HG03064 (cell line): ENCODE measurements at regions not wholly inside any gene's neighbourhood (a gene's known extent, or its start where the extent isn't known, plus 50 kb on each side); places are given as distances from the start of the nearest gene placed in this dataset.

ENCODE experiments used
- ATAC-seq: cut with Tn5 transposase; IDR thresholded peaks from one replicate; pipeline ENCODE4 v1.9.1; 2021; ENCODE audit warnings: low read depth; ENCODE audit not compliant: unreplicated experiment

DNA sequence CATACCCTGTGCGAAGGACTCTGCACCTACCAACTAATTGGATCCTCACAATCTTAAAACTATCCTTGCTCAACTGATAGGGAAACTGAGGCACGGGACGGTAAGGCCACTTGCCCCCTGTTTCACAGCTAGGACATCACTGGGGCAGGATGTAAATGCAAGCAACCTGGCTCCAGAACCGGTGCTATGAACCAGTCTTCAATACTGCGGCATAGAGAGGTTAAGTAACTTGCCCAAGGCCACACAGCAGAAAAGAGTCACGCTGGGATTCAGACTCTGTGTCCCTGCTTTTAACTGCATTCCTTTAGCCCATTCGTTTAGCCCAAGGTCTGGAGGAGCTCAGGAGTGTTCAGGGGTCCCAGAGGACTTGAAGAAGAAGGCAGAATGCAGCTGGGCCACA is 76.1 kb downstream of the NCOR2 start:
- no peak for ATAC-seq

DNA sequence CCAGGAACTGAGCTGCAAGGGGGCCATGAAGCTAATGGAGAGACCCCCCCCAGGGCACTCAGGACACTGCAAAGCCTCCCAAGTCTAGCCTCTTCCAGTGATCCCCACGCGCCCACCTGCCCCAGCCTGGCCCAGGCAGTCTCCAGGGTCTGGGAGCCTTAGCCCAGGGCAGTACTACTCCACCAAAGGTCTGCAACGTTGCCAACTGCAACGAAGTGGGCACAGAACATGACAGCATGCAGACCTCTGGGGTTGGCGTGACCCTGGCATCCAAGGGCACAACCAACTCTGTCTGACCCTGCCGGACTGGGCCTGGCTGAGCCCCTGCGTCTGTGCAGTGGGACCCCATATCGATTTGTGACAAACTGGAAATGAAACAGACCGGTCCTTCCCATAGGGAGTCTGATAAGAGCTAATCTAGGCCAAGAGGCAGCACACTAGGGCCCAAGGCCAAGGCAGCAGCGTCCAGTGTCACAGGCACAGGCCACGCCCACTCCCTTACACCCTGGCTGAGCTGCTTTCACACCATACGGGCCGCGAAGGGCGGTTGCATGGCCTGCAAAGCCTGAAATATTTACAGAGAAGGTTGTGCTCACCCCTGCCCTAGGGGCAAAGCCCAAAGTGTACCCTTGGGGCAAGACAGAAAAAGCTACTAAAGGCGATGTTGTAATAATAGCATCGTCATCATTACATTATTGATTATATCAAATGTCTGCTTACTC is 76.7 kb downstream of the NCOR2 start:
- ATAC-seq = no peak

DNA sequence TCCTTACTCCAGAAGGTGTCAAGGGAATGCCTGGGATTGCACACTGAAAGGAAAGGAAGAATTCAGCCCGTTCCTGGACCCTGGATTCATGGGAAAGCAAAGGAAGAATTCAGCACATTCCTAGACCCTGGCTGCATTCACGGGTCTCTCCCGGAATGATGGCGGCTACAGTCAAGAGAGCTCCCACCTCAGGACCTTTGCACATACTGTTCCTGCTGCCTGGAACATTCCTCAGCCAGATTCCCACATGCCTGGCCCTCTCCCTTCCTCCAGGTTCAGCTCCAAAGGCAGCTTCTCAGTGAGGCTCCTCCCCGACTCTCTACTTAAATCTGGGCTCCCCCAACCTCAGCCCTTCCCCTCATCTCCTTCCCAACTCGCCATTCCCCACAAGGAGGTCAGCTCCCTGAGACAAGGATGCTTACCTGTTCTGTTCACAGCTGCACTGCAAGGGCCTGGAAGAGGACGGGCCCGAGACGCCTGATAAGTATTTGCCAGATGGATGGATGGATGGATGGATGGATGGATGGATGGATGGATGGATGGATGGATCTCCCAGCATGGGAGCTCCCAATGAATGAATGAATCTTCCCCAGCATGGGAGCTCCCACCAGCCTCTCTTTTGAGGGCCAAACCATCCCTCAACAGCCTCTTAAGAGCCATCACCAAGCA is 77.4 kb downstream of the NCOR2 start:
- ATAC-seq = no peak

DNA sequence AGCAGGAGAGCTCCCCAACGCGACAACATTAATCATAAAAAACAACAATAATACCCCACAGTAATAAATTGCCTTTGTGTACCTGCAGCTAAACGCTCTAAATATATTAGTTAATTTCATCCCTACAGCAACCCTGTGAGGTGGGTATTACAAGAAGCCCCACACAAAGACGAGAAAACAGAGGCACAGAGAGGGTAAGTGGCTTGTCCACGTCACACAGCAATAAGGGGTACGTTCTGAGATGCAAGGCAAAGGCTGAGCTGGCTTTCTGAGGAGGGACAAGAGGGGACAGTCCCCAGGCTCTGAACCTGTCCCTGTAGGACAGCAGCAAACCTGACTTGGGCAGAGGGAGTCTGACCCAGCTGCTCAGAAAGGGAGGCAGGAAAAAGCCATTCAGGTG is 78.2 kb downstream of the NCOR2 start:
- ATAC-seq = no peak

DNA sequence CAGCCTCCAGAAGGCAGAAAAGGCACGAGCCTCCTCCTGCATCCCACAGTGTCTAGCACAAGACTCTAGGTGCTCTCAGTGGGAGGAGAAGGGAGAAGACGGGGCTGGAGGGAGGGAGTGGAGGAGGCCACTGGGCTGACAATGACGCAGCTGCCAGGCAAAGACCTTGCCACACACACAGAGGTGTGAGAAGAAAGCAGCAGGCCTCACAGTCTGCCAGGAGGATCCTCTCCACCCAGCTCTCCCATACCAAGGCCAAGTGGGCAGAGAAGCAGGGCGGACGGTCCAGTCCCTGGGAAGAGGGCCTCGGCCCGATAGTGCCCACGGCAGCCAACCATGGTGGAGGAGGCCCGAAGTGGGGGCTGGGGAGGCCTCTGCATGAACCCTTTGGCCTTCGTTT is 78.9 kb downstream of the NCOR2 start:
- ATAC-seq = no peak

DNA sequence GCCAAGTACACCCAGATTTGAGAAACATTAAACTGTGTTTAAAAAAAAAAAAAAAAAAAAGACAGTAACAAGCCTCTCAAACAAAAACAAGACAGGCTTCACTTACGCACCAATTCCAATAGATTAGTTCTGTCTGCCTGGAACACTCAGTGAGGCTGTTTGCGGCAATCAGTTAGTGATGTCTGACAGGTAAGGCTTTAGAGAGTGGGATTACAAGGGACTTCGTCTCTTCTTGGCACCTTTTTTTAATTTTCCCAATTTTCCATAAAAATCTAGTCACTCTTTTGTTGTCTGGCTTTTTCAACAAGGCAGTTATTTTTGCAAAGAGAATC is 79.6 kb downstream of the NCOR2 start:
- ATAC-seq = no peak

DNA sequence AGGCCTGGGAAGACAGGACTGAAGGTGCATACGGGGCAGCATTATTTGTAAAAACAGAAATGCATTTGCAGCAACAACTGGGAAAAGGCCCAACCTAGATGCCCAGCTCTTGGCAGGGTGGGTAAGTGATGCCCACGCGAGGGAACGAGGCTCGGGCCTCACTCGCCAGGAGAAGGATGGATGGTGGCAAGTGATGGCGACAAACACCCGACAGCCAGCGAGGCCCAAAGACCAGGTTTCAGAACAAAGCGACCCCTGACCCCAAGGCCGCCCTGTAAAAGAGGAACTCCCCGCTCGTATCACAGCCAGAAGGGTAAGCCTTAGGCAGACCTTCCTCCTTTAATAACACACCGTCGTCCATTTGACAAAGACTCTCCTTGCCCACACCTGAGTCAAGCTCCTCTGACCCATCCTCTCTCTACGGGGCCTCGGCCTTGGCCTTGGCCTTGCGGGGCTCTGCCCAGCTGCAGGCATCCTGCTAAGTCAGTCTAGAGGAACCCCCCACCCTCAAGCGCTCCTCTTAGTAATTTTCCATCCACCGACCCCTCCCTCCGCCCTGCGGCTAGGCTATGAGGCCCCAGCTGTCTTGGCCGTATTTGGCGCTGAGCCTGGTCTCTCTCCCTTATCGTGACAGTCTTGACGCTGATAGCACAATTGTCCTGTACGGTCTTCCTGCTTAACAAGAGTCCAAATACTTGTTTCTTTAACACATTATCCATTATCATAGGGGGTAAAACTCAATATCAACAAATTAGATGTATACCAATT is 80.2 kb downstream of the NCOR2 start:
- no peak for ATAC-seq

DNA sequence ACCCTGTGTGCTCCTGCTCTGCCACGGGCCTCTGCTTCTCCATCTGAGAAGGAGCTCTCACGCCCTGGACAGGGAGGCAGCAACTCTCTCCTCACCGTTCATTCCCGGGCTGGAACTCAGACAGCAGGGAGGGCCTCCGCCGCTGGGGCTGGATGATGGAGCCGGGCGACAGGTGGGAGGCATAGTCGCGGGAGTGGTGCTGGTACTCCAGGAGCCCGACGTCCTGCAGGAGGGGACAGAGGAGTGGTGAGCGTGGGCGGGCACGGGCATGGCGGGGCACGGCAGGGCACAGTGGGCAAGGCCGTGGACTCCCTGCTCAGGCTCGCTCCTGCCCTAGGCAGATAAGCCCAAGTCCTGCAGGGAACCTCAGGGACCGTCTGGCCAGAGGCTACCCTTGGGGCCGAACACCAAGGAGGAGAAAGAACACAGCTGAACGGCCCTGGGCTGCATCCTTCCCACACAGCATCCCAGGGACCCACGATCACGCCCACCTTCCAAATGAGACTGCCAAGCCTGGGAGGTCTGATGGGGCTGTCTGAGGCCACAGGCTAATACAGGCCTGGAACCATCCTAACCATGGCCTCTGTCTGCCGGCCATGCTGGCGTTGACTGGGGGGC is 81.0 kb downstream of the NCOR2 start:
- no peak for ATAC-seq

DNA sequence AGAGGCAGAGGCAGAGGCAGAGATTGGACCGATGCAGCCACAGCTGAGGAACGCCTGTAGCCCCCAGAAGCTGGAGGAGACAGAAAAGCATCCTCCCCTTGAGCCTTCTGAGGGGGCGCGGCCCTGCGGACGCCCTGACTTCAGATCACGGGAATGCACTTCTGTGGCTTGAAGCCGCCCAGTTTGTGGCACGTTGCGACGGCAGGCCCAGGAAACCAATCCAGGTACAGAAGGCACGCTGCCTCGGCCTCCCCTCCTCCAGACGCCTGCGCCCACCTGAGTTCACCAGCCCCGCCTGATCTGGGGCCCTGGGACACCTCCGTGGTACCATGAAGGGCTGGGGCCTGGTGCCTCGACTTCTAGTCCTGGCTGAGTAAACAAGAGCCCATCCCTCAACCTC is 82.0 kb downstream of the NCOR2 start:
- no peak for ATAC-seq

DNA sequence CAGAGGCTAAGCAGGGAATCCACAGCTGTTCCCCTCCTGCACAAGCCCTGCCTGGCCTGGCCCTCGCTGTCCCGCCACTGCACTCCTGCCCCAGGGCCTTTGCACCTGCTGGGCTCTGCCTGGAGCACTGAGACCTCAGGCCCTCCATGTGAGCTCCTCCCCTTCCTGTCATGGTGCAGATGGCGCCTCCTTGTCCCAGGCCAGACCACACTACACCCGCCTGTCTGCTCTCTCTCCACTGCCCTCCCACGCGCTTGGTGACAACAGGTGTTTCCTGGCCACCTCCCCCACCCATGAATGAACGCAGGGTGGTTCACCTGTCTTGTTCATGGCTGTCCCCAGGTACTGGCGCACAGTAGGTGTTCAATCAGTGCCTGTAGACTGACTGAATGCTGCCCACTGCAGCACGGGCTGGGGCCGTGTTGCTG is 82.9 kb downstream of the NCOR2 start:
- no peak for ATAC-seq

DNA sequence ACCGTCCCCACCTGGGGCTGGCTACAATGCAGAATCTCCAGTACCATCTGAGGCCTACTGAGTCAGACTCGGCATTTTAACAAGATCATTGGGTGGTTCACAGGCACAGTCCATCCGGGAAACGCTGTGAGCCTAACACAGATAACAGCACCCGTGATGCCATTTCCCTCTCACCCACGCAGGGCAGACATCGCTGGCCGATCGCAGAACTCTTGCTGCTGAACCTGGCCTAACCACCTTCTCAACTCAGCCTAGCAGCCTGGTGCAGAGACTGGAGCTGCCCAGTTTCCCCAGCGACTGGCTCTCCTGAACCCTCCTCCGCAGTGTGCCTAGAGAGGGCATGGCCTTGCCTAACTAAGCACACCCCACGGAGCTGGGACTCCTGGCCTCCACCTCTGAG is 83.3 kb downstream of the NCOR2 start:
- ATAC-seq = no peak

DNA sequence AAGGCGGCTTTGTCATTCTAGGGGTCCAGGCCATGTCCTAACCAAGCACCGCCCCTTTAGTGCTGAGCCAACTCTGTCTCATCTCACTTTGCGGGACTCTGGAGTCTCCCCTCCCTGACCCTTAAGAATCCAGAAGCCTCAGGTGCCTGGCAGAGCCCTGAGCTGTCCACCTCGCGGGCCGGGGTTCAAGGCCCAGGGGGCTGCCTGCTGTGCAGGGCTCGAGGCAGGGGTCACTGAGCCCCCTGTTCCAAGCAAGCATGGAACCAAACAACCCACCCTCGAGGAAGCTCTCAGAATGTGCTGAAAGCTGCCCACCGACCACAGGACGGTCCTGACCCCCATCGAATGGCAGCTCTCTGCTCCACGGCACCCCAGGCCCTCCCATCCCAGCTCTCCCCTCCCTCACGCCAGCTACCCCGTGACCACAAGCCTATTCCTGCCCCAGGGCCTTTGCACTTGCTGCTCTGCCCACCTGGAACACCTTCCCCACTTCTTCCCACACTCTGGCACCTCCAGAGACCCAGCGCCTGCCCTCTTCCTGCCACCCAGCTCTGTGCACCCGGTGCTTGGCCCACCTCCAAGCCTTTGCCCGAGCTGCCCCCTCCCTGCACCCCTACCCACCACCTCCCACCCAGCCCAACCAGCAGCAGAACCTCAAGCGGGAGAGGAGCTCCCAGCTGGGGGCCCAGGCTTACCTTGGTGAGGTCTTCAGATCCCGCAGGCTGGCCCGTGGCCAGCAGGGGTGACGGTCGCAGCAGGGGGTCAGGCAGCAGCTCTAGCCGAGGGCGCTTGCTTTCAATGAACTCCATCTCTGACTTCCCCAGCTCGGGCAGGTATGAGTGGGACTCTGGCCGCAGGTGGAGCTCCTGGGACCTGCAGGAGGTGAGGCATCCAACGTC is 84.3 kb downstream of the NCOR2 start:
- no peak for ATAC-seq

DNA sequence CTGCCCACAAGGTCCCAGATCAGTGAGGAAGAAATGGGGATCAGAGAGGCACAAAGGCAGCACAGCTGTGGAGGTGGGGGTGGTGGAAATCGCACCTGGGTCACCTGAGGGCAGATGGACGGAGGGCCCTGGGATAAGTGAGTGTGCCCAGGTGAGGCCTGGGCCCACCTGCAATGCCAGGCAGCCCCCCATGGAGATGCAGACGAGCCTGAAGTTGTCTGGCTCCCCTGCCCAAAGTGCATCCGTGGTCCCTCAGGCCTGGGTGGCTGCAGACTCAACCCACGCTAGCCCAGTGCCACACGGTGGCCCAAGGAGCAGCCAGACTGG is 84.9 kb downstream of the NCOR2 start:
- ATAC-seq = no peak

DNA sequence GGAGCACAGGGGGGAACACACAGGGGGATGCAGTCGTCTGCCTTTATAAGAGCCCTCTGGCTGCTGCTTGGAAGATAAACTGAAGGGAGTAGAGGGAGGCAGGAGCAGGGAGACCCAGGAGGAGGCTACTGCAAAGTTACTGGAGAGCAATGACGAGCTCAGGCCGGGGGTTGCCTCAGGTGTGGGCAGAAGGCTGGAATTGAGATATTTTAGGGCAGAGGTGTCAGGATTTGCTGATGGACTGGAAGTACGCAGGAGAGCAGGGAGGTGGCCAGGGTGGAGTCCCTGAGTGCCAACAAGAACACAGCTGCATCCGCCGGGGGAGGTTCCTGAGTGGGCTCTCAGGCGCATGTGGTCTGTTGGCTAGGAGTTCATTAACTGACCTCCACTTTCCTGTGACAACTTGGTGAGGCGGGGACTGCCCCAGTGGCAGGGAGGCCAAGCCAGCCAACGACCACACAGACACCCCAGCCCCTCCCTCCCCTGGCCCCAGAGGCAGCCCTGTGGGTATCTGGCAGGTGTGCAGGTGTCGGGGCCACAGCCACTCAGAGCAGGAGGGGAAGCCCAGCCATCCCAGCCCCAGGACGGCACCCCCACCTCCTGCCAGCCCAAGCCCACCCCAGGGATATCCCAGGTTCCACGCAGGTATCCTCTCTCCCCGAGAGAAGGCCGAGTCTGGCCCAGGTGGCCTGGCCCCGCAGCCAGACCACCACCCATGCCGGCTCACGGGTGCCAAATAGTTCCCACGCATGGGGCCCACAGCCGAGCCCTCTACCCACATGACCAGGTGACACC is 85.4 kb downstream of the NCOR2 start:
- no peak for ATAC-seq

DNA sequence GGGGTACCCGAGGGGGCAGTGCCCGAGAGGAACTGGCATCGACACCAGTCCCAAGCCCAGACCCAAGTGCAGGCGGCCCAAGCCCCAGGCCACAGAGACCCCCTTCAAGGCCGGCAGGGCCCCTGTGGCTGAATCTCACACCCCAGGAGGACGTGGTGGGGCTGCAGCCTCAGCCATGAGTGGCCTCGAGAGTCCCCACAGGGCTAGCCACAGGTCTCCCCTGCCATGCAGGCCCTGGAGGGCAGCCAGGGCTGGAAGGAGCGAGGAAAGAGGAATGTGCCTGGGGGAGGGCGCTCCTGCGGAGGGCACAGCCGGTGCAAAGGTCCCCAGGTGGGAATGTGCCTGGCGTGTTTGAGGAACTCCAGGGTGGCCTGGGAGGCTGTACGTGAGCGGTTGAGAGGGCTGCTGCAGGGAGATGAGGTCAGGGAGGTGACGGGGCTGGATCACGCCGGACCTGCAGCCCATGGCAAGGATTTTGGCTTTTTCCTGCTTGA is 86.1 kb downstream of the NCOR2 start:
- no peak for ATAC-seq

DNA sequence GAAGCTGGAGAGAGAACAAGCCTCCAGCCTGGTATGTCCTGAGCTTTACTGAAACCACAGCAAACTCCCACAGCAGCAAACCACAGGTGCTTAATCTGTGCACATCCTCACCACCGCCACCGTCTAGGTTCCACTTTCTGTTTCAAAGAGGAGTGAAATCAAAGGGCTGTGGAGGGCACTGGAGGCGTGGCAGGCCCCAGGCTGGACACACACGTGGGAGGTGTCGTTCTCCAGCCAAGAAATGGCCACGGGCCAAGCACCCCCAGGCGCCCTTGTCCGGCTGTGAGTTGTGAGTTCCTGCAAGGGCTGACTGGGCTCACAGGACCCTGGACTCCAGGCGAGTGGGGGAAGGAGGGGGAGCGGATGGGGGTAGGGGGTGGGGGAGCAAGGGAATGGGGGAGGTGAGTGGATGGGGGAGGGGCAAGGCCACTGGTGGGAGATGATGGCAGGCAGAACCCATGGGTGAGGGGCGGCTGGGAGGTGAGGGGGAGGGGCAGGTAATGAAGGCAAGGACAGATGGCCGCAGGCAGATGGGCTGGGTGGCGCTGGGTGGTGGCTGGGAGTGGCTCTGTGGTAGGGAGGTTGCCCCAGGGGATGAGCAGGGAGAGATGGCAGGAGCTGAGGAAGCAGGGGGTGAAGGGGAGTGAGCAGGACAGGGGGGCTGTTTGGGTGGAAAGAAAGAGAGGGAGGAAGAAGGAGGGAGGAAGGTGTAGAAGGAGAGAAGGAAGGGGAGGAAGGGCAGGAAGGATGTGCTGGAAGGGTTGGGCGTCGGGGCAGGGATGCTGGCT is 86.7 kb downstream of the NCOR2 start:
- peak; percentile 62 for ATAC-seq

DNA sequence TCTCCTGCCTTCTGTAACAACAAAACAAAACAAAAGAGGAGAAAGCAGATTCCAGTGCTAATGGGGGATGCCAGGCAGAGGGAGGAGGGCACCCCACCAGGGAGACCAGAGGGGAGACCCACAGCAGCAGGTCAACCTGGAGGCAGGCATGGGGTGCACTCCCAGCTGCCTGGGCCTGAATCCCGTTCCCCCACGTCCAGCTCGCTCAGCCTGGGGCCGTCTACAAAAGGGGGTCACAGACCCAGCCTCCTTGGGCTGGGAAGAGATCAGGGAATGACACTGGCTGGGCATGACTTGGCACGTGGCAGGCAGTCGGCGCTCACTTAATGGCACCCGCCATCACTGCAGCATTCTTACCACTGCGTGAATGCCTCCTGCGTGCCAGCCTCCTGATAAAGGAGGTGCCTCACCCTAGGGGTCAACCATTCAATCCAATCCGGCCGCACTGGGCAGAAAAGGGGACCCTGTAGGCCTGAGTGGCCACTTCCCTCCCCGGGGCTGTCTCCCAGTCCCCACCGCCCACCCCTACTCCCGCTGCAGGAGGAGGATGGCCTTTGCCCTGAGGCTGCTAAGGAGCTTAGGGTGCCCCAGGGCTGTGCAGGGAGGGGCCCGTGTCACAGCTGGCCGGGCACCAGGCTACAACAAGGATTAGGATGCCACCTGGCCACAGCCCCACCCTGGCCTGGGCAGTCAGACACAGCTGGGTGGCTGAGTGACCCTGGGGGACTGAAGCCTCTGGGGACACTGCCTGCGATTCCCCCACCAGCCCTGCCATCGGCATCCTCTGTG is 87.5 kb downstream of the NCOR2 start:
- ATAC-seq = peak; percentile 31
